ENCODE measurements at regions not wholly inside any gene's neighbourhood (a gene's known extent, or its start where the extent isn't known, plus 50 kb on each side); places are given as distances from the start of the nearest gene placed in this dataset.

- DNase-seq (ENCODE audit: insufficient read length, low spot score), result no peak
- FAIRE-seq, result no peak
- TF ChIP-seq POU2F2 (IDR thresholded peaks at IDR 0.05; ENCODE audit: low read depth, low read length) (no peak), PAX5 (IDR thresholded peaks at IDR 0.05; ENCODE audit: insufficient read depth, low read length, severe bottlenecking) (no peak), POLR2AphosphoS5 (IDR thresholded peaks at IDR 0.05; ENCODE audit: low read depth, low read length) (no peak), SPI1 (IDR thresholded peaks at IDR 0.05; ENCODE audit: low read depth, low read length) (no peak), POLR2A (IDR thresholded peaks at IDR 0.05; ENCODE audit: low read depth, low read length) (no peak), TAF1 (IDR thresholded peaks at IDR 0.05; ENCODE audit: low read depth, low read length) (no peak)
These were observed 147.5 kb downstream of the ACKR3 start for GRCh38 chr2:236717120-236717519.

GRCh38 chr2:236717729-236718128, 148.1 kb downstream of the ACKR3 start:
- no peak for FAIRE-seq
- DNase-seq (ENCODE audit: insufficient read length, low spot score), result no peak

GRCh38 chr2:236718207-236718992, 148.8 kb downstream of the ACKR3 start:
- DNase-seq (ENCODE audit: insufficient read length, low spot score) (no peak), FAIRE-seq (no peak)
- TF ChIP-seq SPI1 (IDR thresholded peaks at IDR 0.05; ENCODE audit: low read depth, low read length) (no peak), TAF1 (IDR thresholded peaks at IDR 0.05; ENCODE audit: low read depth, low read length) (no peak), POLR2AphosphoS5 (IDR thresholded peaks at IDR 0.05; ENCODE audit: low read depth, low read length) (no peak), POLR2A (IDR thresholded peaks at IDR 0.05; ENCODE audit: low read depth, low read length) (no peak), POU2F2 (IDR thresholded peaks at IDR 0.05; ENCODE audit: low read depth, low read length) (no peak), PAX5 (IDR thresholded peaks at IDR 0.05; ENCODE audit: insufficient read depth, low read length, severe bottlenecking) (no peak)

More at GRCh38 chr2:236717729-236718128, 148.1 kb downstream of the ACKR3 start:
- no peak for TF ChIP-seq SPI1 (IDR thresholded peaks at IDR 0.05; ENCODE audit: low read depth, low read length)
- no peak for TF ChIP-seq PAX5 (IDR thresholded peaks at IDR 0.05; ENCODE audit: insufficient read depth, low read length, severe bottlenecking)
- no peak for TF ChIP-seq POLR2A (IDR thresholded peaks at IDR 0.05; ENCODE audit: low read depth, low read length)
- no peak for TF ChIP-seq TAF1 (IDR thresholded peaks at IDR 0.05; ENCODE audit: low read depth, low read length)
- no peak for TF ChIP-seq POU2F2 (IDR thresholded peaks at IDR 0.05; ENCODE audit: low read depth, low read length)
- TF ChIP-seq POLR2AphosphoS5 (IDR thresholded peaks at IDR 0.05; ENCODE audit: low read depth, low read length), result no peak

GRCh38 chr2:236719192-236719635, 149.6 kb downstream of the ACKR3 start:
- TF ChIP-seq PAX5 (IDR thresholded peaks at IDR 0.05; ENCODE audit: insufficient read depth, low read length, severe bottlenecking) (no peak), POLR2A (IDR thresholded peaks at IDR 0.05; ENCODE audit: low read depth, low read length) (no peak)
- FAIRE-seq (no peak), DNase-seq (ENCODE audit: insufficient read length, low spot score) (no peak)

GRCh38 chr2:236720974-236721540, 151.4 kb downstream of the ACKR3 start:
- no peak for DNase-seq (ENCODE audit: insufficient read length, low spot score)
- TF ChIP-seq POU2F2 (IDR thresholded peaks at IDR 0.05; ENCODE audit: low read depth, low read length) (no peak), POLR2AphosphoS5 (IDR thresholded peaks at IDR 0.05; ENCODE audit: low read depth, low read length) (no peak), POLR2A (IDR thresholded peaks at IDR 0.05; ENCODE audit: low read depth, low read length) (no peak), PAX5 (IDR thresholded peaks at IDR 0.05; ENCODE audit: insufficient read depth, low read length, severe bottlenecking) (no peak), SPI1 (IDR thresholded peaks at IDR 0.05; ENCODE audit: low read depth, low read length) (no peak), TAF1 (IDR thresholded peaks at IDR 0.05; ENCODE audit: low read depth, low read length) (no peak)
- FAIRE-seq, result no peak

- no peak for FAIRE-seq
- no peak for TF ChIP-seq SPI1 (IDR thresholded peaks at IDR 0.05; ENCODE audit: low read depth, low read length)
- TF ChIP-seq TAF1 (IDR thresholded peaks at IDR 0.05; ENCODE audit: low read depth, low read length), result no peak
- no peak for TF ChIP-seq PAX5 (IDR thresholded peaks at IDR 0.05; ENCODE audit: insufficient read depth, low read length, severe bottlenecking)
- no peak for TF ChIP-seq POU2F2 (IDR thresholded peaks at IDR 0.05; ENCODE audit: low read depth, low read length)
- no peak for TF ChIP-seq POLR2AphosphoS5 (IDR thresholded peaks at IDR 0.05; ENCODE audit: low read depth, low read length)
- no peak for TF ChIP-seq POLR2A (IDR thresholded peaks at IDR 0.05; ENCODE audit: low read depth, low read length)
- DNase-seq (ENCODE audit: insufficient read length, low spot score), result no peak
These were observed 154.6 kb downstream of the ACKR3 start for GRCh38 chr2:236724200-236724599.

- FAIRE-seq (no peak), DNase-seq (ENCODE audit: insufficient read length, low spot score) (no peak)
- no peak for TF ChIP-seq POLR2A (IDR thresholded peaks at IDR 0.05; ENCODE audit: low read depth, low read length)
- no peak for TF ChIP-seq POLR2AphosphoS5 (IDR thresholded peaks at IDR 0.05; ENCODE audit: low read depth, low read length)
- no peak for TF ChIP-seq TAF1 (IDR thresholded peaks at IDR 0.05; ENCODE audit: low read depth, low read length)
- no peak for TF ChIP-seq POU2F2 (IDR thresholded peaks at IDR 0.05; ENCODE audit: low read depth, low read length)
These were observed 157.3 kb downstream of the ACKR3 start for GRCh38 chr2:236726701-236727450.

GRCh38 chr2:236728916-236729670, 159.5 kb downstream of the ACKR3 start:
- DNase-seq (ENCODE audit: insufficient read length, low spot score) (no peak), FAIRE-seq (no peak)
- no peak for TF ChIP-seq POU2F2 (IDR thresholded peaks at IDR 0.05; ENCODE audit: low read depth, low read length)
- TF ChIP-seq POLR2AphosphoS5 (IDR thresholded peaks at IDR 0.05; ENCODE audit: low read depth, low read length), result no peak
- no peak for TF ChIP-seq PAX5 (IDR thresholded peaks at IDR 0.05; ENCODE audit: insufficient read depth, low read length, severe bottlenecking)
- TF ChIP-seq POLR2A (IDR thresholded peaks at IDR 0.05; ENCODE audit: low read depth, low read length), result no peak
- TF ChIP-seq TAF1 (IDR thresholded peaks at IDR 0.05; ENCODE audit: low read depth, low read length), result no peak
- TF ChIP-seq SPI1 (IDR thresholded peaks at IDR 0.05; ENCODE audit: low read depth, low read length), result no peak

GRCh38 chr2:236730393-236730792, 160.8 kb downstream of the ACKR3 start:
- no peak for DNase-seq (ENCODE audit: insufficient read length, low spot score)
- TF ChIP-seq POU2F2 (IDR thresholded peaks at IDR 0.05; ENCODE audit: low read depth, low read length) (no peak), POLR2A (IDR thresholded peaks at IDR 0.05; ENCODE audit: low read depth, low read length) (no peak), POLR2AphosphoS5 (IDR thresholded peaks at IDR 0.05; ENCODE audit: low read depth, low read length) (no peak), SPI1 (IDR thresholded peaks at IDR 0.05; ENCODE audit: low read depth, low read length) (no peak), TAF1 (IDR thresholded peaks at IDR 0.05; ENCODE audit: low read depth, low read length) (no peak), PAX5 (IDR thresholded peaks at IDR 0.05; ENCODE audit: insufficient read depth, low read length, severe bottlenecking) (no peak)
- FAIRE-seq, result no peak
